GM19043 (cell line): ENCODE measurements at regions not wholly inside any gene's neighbourhood (a gene's known extent, or its start where the extent isn't known, plus 50 kb on each side); places are given as distances from the start of the nearest gene placed in this dataset.
A peak's percentile ranks its signal among the peaks of the same experiment; 100 is the strongest.
"Not testable (repeated sequence)": the region's sequence is repeated elsewhere in the genome, so short reads cannot be mapped to it uniquely, and the experiment has no call there.

Experiments
- ATAC-seq: cut with Tn5 transposase; IDR thresholded peaks from one replicate; pipeline ENCODE4 v1.9.1; 2021; ENCODE audit warnings: low read depth; ENCODE audit not compliant: unreplicated experiment

- not testable (repeated sequence) for ATAC-seq
Observed at GRCh38 chr15:88965097-88965496, 51.9 kb upstream of the MFGE8 start.

- no peak for ATAC-seq
Observed at GRCh38 chr15:88970232-88970631, 57.1 kb upstream of the MFGE8 start.

DNA sequence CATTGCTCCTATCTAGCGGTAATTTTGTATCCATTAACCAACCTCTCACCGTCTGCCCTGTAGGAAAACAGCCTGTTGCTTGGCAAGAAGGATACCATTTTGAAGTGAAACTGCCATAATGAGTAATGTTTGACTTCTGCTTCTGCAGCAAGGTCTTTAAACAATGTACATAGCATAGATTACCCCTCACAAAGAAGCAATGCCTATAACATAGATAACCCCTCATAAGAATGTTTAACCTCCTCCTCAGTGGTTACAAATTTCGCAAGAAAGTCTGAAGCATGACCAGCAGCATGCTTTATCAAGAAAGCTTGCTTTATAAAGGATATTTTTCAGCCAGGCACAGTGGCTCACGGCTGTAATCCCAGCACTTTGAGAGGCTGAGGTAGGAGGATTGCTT, 61.2 kb upstream of the MFGE8 start:
- no peak for ATAC-seq

DNA sequence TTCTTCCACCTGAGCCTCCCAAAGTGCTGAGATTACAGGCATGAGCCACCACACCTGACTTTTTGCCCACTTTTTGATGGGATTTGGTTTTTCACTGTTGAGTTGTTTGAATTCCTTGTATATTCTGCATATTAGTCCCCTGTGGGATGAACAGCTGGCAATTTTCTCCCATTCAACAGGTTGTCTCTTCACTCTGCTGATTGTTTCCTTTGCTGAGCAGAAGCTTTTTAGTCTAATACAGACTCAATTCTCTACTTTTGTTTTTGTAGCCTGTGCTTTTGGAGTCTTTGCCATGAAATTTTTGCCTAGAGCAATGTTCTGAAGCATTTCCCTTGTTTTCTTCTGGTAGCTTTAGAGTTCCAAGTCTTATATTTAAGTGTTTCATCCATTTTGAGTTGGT, 62.7 kb upstream of the MFGE8 start:
- no peak for ATAC-seq

DNA sequence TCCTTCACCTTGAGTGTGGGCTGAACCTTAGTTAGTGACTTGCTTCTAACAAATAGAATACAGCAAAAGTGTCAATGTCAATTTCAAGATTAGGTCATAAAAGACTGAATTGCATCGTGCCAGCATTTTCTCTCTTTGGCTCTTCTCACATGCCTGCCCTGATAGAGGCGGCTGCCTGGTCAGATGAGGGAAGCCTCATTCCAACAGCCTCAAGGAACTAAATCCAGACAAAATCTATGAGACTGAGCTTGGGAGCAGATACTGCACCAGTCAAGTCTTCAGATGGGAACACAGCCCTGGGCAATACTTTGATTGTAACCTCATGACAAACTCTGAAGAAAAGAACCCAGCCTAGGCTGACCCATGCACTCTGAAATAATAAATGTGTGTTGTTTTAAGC, 63.5 kb upstream of the MFGE8 start:
- ATAC-seq: no peak

- no peak for ATAC-seq
Observed at GRCh38 chr15:88979674-88980073, 66.5 kb upstream of the MFGE8 start.

DNA sequence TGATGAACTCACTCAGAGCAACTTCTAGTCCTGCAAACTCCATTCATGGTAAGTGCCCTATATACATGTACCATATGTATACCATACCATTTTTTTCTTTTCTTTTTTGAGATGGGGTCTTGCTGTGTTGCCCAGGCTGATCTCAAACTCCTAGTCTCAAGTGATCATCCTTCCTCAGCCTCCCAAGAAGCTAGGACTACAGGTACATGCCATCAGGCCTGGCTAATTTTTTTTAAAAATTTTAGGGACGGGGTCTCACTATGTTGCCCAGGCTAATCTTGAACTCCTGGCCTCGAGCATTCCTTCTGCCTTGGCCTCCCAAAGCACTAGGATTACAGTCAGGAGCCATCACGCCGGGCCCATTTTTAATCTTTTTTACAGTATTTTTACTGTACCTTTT, 67.3 kb upstream of the MFGE8 start:
- ATAC-seq: no peak

DNA sequence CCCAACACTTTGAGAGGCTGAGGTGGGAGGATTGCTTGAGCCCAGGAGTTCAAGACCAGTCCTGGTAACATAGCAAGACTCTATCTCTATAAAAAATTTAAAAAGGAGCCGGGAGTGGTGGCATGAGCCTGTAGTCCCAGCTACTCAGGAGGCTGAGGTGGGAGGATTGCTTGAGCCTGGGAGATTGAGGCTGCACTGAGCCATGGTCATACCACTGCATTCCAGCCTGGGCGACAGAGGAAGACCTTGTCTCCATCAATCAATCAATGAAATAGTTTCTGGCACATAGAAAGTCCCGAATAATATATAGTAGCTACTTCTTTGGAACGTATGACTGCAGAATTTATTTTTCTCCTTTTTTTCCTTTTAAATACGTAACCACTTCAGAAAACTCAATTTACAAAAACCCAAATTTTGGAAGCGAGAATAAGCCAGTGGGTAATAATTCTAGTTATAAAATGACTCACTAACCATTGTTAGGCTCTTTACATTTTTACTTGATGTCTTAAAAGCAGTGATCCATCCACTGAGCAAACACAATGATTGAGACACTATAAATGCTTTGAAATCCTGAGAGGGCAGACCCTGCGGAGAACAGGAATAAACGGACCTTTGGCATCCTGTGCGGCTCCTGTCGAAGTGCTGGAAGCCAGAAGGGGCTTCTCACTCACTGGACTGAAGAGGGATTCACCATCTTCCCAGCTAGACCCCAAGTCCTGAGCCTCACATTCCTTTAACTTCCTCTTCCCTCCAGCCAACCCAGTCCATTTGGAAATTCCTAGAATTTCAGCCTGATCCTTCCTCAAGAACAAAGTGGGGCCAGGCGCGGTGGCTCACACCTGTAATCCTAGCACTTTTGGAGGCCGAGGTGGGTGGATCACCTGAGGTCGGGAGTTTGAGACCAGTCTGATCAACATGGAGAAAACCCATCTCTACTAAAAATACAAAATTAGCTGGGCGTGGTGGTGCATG, 68.4 kb upstream of the MFGE8 start:
- ATAC-seq: no peak

DNA sequence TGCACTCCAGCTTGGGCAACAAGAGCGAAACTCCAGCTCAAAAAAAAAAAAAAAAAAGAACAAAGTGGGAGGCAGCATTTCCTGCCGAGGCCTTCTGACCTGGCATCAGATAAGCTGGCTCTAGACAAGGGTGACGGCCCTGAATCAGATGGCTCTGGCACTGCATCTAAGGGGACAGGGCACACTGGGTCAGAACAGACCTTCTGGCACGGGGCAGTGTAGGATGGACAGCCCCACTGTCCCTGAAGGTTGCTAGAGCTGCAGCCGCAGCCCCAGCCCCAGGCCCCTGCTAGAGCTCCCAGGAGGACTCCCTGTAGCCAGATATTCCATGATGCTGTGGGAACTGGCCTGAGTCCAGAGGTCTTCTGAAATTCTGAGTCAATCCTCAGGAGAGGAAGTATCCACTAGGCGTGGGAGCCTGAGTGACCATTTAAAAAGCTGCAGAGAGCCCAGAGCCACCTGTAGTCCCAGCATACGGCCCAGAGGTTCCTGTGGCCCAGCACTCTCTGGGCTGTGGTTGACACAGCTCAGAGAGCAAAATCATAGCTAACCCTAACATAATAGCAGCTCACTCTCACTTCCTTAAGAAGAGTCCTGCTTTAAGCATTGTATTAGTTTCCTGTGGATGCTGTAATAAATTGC, 69.2 kb upstream of the MFGE8 start:
- ATAC-seq: peak; percentile 96

DNA sequence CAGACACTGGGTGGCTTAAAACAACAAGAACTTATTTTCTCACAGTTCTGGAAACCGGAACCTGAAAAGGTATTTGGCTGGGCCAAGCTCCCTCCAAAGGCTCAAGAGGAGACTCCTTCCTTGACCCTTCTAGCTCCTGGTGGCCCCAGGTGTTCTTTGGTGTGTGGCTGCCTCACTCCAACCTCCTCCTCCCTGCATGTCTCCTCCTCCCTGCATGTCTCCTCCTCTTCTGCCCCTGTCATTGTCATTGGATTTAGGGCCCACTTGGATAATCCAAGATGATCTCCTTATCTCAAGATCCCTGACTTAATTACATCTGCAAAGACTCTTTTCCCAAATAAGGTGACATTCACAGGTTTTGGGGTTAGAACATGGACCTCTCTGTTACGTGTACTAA, 69.8 kb upstream of the MFGE8 start:
- no peak for ATAC-seq

GRCh38 chr15:88983861-88984429, 70.8 kb upstream of the MFGE8 start:
- ATAC-seq: no peak

GRCh38 chr15:88985547-88986393, 72.6 kb upstream of the MFGE8 start:
- no peak for ATAC-seq

DNA sequence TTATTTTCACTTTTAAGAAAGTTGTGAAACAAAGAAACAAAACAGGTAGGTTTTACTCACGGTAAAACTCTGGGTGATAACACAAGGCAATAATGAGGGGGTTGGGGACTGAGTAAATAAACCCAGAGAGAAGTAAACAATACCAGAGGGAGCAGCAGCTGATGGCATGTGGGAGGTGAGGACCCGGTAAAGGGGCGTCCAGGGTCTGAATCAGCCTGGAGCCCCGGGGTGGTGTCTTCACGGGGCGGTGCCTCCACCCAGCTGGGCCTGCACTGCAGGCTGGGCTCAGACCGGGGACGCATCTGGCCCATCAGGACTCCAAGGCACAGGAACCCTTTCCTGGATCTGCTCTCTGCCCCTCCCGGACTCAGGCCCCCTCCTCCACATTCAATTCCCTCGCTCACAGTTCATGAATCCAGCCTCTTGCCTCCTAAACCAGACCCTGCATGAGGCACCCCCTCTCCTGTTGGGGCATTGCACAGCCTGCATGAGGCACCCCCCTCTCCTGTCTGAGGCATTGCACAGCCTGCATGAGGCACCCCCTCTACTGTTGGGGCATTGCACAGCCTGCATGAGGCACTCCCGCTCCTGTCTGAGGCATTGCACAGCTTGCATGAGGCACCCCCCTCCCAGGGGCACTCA, 73.9 kb upstream of the MFGE8 start:
- no peak for ATAC-seq

DNA sequence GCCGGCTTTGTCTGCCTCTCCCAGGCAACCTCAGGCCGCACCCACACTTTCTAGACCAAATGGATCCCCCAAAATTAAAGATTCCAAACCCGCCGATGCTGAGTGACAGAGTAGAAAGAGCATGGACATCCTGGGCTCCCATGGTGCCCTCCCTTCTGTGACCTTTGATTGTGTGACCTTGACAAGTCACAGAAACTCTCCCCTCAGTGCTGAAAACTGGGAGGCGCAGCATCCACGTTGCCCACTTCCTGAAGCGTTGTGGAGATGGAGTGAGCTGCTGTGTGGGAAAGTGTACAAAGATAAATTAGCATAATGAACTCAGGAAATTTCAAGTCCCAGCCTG, 74.4 kb upstream of the MFGE8 start:
- no peak for ATAC-seq

- no peak for ATAC-seq
Observed at GRCh38 chr15:88987934-88988671, 74.9 kb upstream of the MFGE8 start.

DNA sequence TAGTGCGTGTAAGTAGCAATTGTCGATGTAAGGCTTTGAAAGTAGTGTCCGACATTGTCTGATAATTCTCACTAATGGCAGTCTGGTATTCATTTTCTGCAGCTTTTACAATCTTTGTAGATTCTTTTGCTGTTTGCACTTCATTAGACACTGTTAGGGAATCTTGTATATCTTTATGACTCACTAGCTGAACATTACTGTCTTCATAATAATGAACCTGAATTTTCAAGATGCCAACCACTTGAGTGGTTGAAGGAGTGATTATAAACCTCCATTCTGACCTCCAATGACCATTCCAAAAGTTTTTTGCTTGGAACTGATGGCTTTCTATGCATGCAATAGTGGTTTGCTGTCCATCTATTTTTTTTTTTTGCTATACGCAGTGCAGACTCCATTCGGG, 76.4 kb upstream of the MFGE8 start:
- ATAC-seq: no peak

DNA sequence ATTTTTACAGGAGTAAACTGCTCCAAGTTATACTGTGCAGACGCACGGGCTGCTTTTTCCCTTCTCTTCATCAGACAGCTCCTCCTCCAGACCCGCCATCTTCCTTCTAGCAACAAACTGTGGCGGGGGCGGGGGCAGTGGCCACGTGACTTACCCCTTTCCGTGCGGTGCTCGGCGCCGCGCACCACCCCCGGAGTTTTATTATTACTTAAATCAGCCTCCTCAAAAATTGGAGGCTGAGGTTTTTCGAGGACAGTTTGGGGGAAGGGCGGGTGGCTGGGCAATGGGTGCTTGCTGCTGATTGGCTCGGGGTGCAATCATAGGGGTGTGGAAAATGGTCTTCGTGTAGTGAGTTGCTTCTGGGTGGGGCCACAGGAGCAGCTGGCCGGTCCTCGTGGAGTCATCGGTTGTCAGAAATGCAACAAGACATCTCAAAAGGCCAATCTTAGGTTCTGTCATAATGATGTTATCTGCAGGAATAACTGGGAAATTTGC, 77.1 kb upstream of the MFGE8 start:
- no peak for ATAC-seq

GRCh38 chr15:88992216-88992615, 79.0 kb upstream of the MFGE8 start:
- no peak for ATAC-seq

DNA sequence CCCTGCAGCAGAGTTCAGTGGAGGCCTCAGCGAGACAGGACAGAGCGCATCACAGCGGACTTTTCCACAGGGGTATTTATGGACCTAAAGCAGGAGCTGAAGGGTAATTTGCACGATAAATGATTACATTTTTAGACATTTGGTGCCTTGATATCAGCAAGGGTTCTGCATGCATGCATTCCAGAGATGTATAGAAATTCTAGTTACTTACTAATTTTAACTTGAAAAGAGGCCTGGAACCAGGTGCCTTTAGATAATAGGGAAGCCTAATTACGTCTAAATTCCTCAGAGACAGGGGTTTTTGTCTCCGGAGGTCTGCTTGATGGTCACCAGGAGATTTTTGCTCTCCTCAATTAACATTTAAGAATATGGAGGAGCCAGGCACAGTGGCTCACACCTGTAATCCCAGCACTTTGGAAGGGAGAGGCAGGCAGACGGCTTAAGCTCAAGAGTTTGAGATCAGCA, 79.8 kb upstream of the MFGE8 start:
- ATAC-seq: no peak
